ENCODE measurements at regions not wholly inside any gene's neighbourhood (a gene's known extent, or its start where the extent isn't known, plus 50 kb on each side); places are given as distances from the start of the nearest gene placed in this dataset.

DNA sequence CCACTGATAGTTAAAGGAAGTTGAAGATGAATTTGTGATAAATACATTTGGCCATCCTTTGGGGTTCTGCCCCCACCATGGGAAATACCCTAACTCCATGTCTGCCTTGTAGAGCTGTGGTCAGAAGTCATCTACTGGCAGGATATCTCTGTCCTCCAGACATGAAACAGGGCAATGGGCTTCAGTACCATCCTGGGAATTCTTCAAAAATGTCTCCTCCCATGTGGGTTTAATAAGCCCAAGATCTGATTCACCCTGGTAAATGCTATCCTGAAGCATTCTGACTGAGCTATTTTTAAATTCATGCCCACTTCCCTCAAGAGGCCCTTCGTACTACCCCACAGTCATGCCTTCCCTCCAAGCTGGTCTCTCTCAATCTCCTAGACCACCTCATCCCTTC is 113.7 kb upstream of the SLC25A36 start:
- TF ChIP-seq, protein P1, sequence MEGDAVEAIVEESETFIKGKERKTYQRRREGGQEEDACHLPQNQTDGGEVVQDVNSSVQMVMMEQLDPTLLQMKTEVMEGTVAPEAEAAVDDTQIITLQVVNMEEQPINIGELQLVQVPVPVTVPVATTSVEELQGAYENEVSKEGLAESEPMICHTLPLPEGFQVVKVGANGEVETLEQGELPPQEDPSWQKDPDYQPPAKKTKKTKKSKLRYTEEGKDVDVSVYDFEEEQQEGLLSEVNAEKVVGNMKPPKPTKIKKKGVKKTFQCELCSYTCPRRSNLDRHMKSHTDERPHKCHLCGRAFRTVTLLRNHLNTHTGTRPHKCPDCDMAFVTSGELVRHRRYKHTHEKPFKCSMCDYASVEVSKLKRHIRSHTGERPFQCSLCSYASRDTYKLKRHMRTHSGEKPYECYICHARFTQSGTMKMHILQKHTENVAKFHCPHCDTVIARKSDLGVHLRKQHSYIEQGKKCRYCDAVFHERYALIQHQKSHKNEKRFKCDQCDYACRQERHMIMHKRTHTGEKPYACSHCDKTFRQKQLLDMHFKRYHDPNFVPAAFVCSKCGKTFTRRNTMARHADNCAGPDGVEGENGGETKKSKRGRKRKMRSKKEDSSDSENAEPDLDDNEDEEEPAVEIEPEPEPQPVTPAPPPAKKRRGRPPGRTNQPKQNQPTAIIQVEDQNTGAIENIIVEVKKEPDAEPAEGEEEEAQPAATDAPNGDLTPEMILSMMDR (IDR thresholded peaks at IDR 0.05; ENCODE audit: partially characterized antibody, unreplicated experiment) = no peak
- Mint-ChIP-seq H3K27ac (ENCODE audit: unreplicated experiment) (no peak overlapping the region), H3K27me3 (ENCODE audit: unreplicated experiment) (no peaks in the 10 kb centered on the region), H3K4me3 (ENCODE audit: unreplicated experiment) (no peak overlapping the region), H3K36me3 (ENCODE audit: unreplicated experiment) (no peaks in the 10 kb centered on the region), H3K4me1 (ENCODE audit: low read depth, unreplicated experiment) (no peaks in the 10 kb centered on the region), H3K9me3 (ENCODE audit: unreplicated experiment) (peaks cover 1% of the 10 kb centered on the region)
- no peak for DNase-seq

DNA sequence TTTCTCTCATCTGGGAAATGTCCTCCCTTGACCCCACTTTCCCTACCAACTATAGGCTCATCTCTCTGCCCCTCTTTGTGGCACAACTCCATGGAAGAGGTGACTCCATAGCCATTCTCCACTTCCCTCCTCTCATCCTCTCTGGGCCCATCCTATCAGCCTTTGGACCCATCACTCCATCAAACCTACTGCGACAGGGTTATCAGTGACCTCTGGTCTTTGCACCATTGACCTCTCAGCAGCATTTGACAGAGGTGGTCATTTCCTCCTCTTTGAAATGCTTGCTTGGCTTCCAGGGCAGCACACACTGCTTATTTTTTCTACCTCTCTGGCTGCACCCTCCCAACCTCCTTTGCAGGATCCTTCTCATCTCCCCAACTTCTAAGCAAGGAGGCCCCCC is 113.1 kb upstream of the SLC25A36 start:
- Mint-ChIP-seq H3K9me3 (ENCODE audit: unreplicated experiment) (peaks cover 1% of the 10 kb centered on the region), H3K4me3 (ENCODE audit: unreplicated experiment) (no peak overlapping the region), H3K36me3 (ENCODE audit: unreplicated experiment) (no peaks in the 10 kb centered on the region), H3K27ac (ENCODE audit: unreplicated experiment) (no peak overlapping the region), H3K4me1 (ENCODE audit: low read depth, unreplicated experiment) (no peaks in the 10 kb centered on the region), H3K27me3 (ENCODE audit: unreplicated experiment) (no peaks in the 10 kb centered on the region)
- TF ChIP-seq, protein P1 (IDR thresholded peaks at IDR 0.05; ENCODE audit: partially characterized antibody, unreplicated experiment) = no peak
- DNase-seq = no peak

- no peak for DNase-seq
- H3K36me3 Mint-ChIP-seq (ENCODE audit: unreplicated experiment) = no peaks in the 10 kb centered on the region
- H3K9me3 Mint-ChIP-seq (ENCODE audit: unreplicated experiment) = no peaks in the 10 kb centered on the region
- H3K27ac Mint-ChIP-seq (ENCODE audit: unreplicated experiment) = no peak overlapping the region
- no peaks in the 10 kb centered on the region for H3K4me1 Mint-ChIP-seq (ENCODE audit: low read depth, unreplicated experiment)
- no peaks in the 10 kb centered on the region for H3K27me3 Mint-ChIP-seq (ENCODE audit: unreplicated experiment)
- H3K4me3 Mint-ChIP-seq (ENCODE audit: unreplicated experiment) = no peak overlapping the region
- TF ChIP-seq, protein P1 (IDR thresholded peaks at IDR 0.05; ENCODE audit: partially characterized antibody, unreplicated experiment) = no peak
These were observed 111.8 kb upstream of the SLC25A36 start for GRCh38 chr3:140829796-140830195.

GRCh38 chr3:140830391-140830790 is 111.2 kb upstream of the SLC25A36 start:
- Mint-ChIP-seq H3K36me3 (ENCODE audit: unreplicated experiment) (no peaks in the 10 kb centered on the region), H3K27ac (ENCODE audit: unreplicated experiment) (no peak overlapping the region), H3K4me3 (ENCODE audit: unreplicated experiment) (no peak overlapping the region), H3K27me3 (ENCODE audit: unreplicated experiment) (no peaks in the 10 kb centered on the region), H3K9me3 (ENCODE audit: unreplicated experiment) (no peaks in the 10 kb centered on the region), H3K4me1 (ENCODE audit: low read depth, unreplicated experiment) (no peaks in the 10 kb centered on the region)
- TF ChIP-seq, protein P1 (IDR thresholded peaks at IDR 0.05; ENCODE audit: partially characterized antibody, unreplicated experiment) = no peak
- DNase-seq = no peak

DNA sequence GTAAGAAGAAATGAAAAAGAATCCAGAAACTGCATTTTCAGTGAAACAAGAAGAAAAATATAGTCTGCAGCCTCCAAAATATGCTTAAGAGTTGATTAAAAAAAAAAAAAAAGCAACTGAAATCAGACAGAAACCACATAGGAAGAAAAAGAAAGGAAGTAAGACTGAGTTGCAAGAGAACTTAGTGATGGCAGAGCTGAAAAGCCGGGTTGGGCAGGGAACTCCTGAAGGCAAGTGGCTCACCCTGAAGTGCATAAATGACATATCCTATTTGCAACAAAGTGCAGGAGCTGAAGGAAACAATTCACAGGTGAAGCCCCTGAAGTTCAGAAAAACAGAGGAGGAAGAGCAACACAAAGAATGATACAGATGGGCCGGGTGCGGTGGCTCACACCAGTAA is 108.8 kb upstream of the SLC25A36 start:
- Mint-ChIP-seq H3K4me3 (ENCODE audit: unreplicated experiment) (no peak overlapping the region), H3K4me1 (ENCODE audit: low read depth, unreplicated experiment) (no peaks in the 10 kb centered on the region), H3K27me3 (ENCODE audit: unreplicated experiment) (no peaks in the 10 kb centered on the region), H3K27ac (ENCODE audit: unreplicated experiment) (no peak overlapping the region), H3K36me3 (ENCODE audit: unreplicated experiment) (no peaks in the 10 kb centered on the region), H3K9me3 (ENCODE audit: unreplicated experiment) (no peaks in the 10 kb centered on the region)
- DNase-seq = no peak
- TF ChIP-seq, protein P1 (IDR thresholded peaks at IDR 0.05; ENCODE audit: partially characterized antibody, unreplicated experiment) = no peak
